ENCODE measurements at regions not wholly inside any gene's neighbourhood (a gene's known extent, or its start where the extent isn't known, plus 50 kb on each side); places are given as distances from the start of the nearest gene placed in this dataset.

- no peaks in the 10 kb centered on the region for H3K9me3 ChIP-seq
- ATAC-seq (replicated peaks in 1 of 4), result no peak
- WGBS (ENCODE audit: insufficient coverage), result 88% methylated on average over 4 of the region's 6 CpGs
Observed at GRCh38 chr13:26837997-26838396, 77.4 kb upstream of the GPR12 start.

GRCh38 chr13:26837102-26837501 lies 76.5 kb upstream of the GPR12 start:
- peaks cover 17 to 34% of the 10 kb centered on the region in 2 donors for H3K27me3 Mint-ChIP-seq
- WGBS (ENCODE audit: insufficient coverage), result 78% methylated on average over 3 of the region's 3 CpGs
- Histone ChIP-seq H3K27me3 (replicated peaks in 1 of 2; ENCODE audit: control insufficient read depth in 2 of 2, extremely low read depth in 1 of 2, insufficient read depth in 2 of 2, low read length in 1 of 2) (peaks cover 3 to 24% of the 10 kb centered on the region in 2 experiments), H3K9me3 (no peaks in the 10 kb centered on the region), H3K36me3 (ENCODE audit: control insufficient read depth in 2 of 2, extremely low read depth in 1 of 2, insufficient read depth in 1 of 2, low read length in 1 of 2) (no peaks in the 10 kb centered on the region), H3K4me3 (ENCODE audit: control insufficient read depth in 1 of 2, extremely low read depth in 1 of 2, low read length in 1 of 2) (no peak overlapping the region), H3K4me1 (ENCODE audit: control insufficient read depth in 1 of 2, extremely low read depth in 1 of 2, insufficient read depth in 2 of 2, low read length in 2 of 2) (no peaks in the 10 kb centered on the region), H3K27ac (ENCODE audit: low read length) (no peak overlapping the region)
- no peak overlapping the region for H3K4me3 Mint-ChIP-seq
- H3K9me3 Mint-ChIP-seq, result no peaks in the 10 kb centered on the region
- ATAC-seq (replicated peaks in 1 of 4) (no peak), DNase-seq (no peak)
- H3K36me3 Mint-ChIP-seq, result no peaks in the 10 kb centered on the region
- no peak overlapping the region for H3K27ac Mint-ChIP-seq
- ChIA-PET CTCF (interaction anchor here in 1 of 2 donors (0.5 to 0.6 kb wide), 2 partner anchors 15 to 876 kb away, joined by 3 to 4 read pairs; no protein-coding TSS in a partner anchor), POLR2A (no interaction called here)
- no peaks in the 10 kb centered on the region for H3K4me1 Mint-ChIP-seq

More at GRCh38 chr13:26837997-26838396, 77.4 kb upstream of the GPR12 start:
- H3K27me3 Mint-ChIP-seq, result peaks cover 16 to 33% of the 10 kb centered on the region in 2 donors
- no peaks in the 10 kb centered on the region for H3K9me3 Mint-ChIP-seq
- H3K4me1 ChIP-seq (ENCODE audit: control insufficient read depth in 1 of 2, extremely low read depth in 1 of 2, insufficient read depth in 2 of 2, low read length in 2 of 2), result no peaks in the 10 kb centered on the region
- DNase-seq, result no peak
- no peak overlapping the region for H3K27ac ChIP-seq (ENCODE audit: low read length)
- ChIA-PET CTCF (interaction anchor here in 1 of 2 donors (0.6 kb wide), 1 partner anchor 875 kb away, joined by 4 read pairs; no protein-coding TSS in a partner anchor), POLR2A (no interaction called here)
- no peak overlapping the region for H3K4me3 ChIP-seq (ENCODE audit: control insufficient read depth in 1 of 2, extremely low read depth in 1 of 2, low read length in 1 of 2)
- H3K4me3 Mint-ChIP-seq, result no peak overlapping the region
- no peaks in the 10 kb centered on the region for H3K36me3 ChIP-seq (ENCODE audit: control insufficient read depth in 2 of 2, extremely low read depth in 1 of 2, insufficient read depth in 1 of 2, low read length in 1 of 2)
- no peaks in the 10 kb centered on the region for H3K4me1 Mint-ChIP-seq
- no peak overlapping the region for H3K27ac Mint-ChIP-seq
- H3K27me3 ChIP-seq (replicated peaks in 1 of 2; ENCODE audit: control insufficient read depth in 2 of 2, extremely low read depth in 1 of 2, insufficient read depth in 2 of 2, low read length in 1 of 2), result peaks cover 3 to 24% of the 10 kb centered on the region in 2 experiments
- no peaks in the 10 kb centered on the region for H3K36me3 Mint-ChIP-seq

- Histone ChIP-seq H3K4me3 (ENCODE audit: control insufficient read depth in 1 of 2, extremely low read depth in 1 of 2, low read length in 1 of 2) (no peak overlapping the region), H3K4me1 (ENCODE audit: control insufficient read depth in 1 of 2, extremely low read depth in 1 of 2, insufficient read depth in 2 of 2, low read length in 2 of 2) (no peaks in the 10 kb centered on the region), H3K9me3 (no peaks in the 10 kb centered on the region), H3K36me3 (ENCODE audit: control insufficient read depth in 2 of 2, extremely low read depth in 1 of 2, insufficient read depth in 1 of 2, low read length in 1 of 2) (no peaks in the 10 kb centered on the region), H3K27me3 (replicated peaks in 1 of 2; ENCODE audit: control insufficient read depth in 2 of 2, extremely low read depth in 1 of 2, insufficient read depth in 2 of 2, low read length in 1 of 2) (peaks cover 3 to 24% of the 10 kb centered on the region in 2 experiments), H3K27ac (ENCODE audit: low read length) (no peak overlapping the region)
- POLR2A ChIA-PET, result no interaction called here
- no peak overlapping the region for H3K4me3 Mint-ChIP-seq
- peaks cover 21 to 36% of the 10 kb centered on the region in 2 donors for H3K27me3 Mint-ChIP-seq
- H3K4me1 Mint-ChIP-seq, result no peaks in the 10 kb centered on the region
- no peaks in the 10 kb centered on the region for H3K36me3 Mint-ChIP-seq
- H3K27ac Mint-ChIP-seq, result no peak overlapping the region
- ATAC-seq (replicated peaks in 1 of 4), result no peak
- CTCF ChIA-PET, result interaction anchor here in 1 of 2 donors (0.5 kb wide), 1 partner anchor 15 kb away, joined by 3 read pairs; no protein-coding TSS in a partner anchor
- H3K9me3 Mint-ChIP-seq, result no peaks in the 10 kb centered on the region
- DNase-seq, result no peak
Observed at GRCh38 chr13:26836626-26837025, 76.0 kb upstream of the GPR12 start.

- Histone ChIP-seq H3K4me1 (ENCODE audit: control insufficient read depth in 1 of 2, extremely low read depth in 1 of 2, insufficient read depth in 2 of 2, low read length in 2 of 2) (no peaks in the 10 kb centered on the region), H3K27ac (ENCODE audit: low read length) (no peak overlapping the region), H3K4me3 (ENCODE audit: control insufficient read depth in 1 of 2, extremely low read depth in 1 of 2, low read length in 1 of 2) (no peak overlapping the region), H3K36me3 (ENCODE audit: control insufficient read depth in 2 of 2, extremely low read depth in 1 of 2, insufficient read depth in 1 of 2, low read length in 1 of 2) (no peaks in the 10 kb centered on the region), H3K27me3 (replicated peaks in 1 of 2; ENCODE audit: control insufficient read depth in 2 of 2, extremely low read depth in 1 of 2, insufficient read depth in 2 of 2, low read length in 1 of 2) (peaks cover 0 to 31% of the 10 kb centered on the region in 2 experiments), H3K9me3 (no peaks in the 10 kb centered on the region)
- Mint-ChIP-seq H3K9me3 (no peaks in the 10 kb centered on the region), H3K27me3 (peaks cover 21 to 30% of the 10 kb centered on the region in 2 donors), H3K36me3 (no peaks in the 10 kb centered on the region), H3K4me3 (no peak overlapping the region), H3K4me1 (no peaks in the 10 kb centered on the region), H3K27ac (no peak overlapping the region)
- DNase-seq (no peak), ATAC-seq (replicated peaks in 1 of 4) (no peak)
- ChIA-PET CTCF (no interaction called here), POLR2A (no interaction called here)
- 37% methylated on average over 2 of the region's 4 CpGs for WGBS (ENCODE audit: insufficient coverage)
Observed at GRCh38 chr13:26834646-26835045, 74.1 kb upstream of the GPR12 start.

GRCh38 chr13:26831336-26831908 lies 70.8 kb upstream of the GPR12 start:
- ChIA-PET POLR2A (no interaction called here), CTCF (no interaction called here)
- H3K9me3 ChIP-seq, result no peaks in the 10 kb centered on the region
- WGBS (ENCODE audit: insufficient coverage), result 56% methylated on average over 4 of the region's 6 CpGs
- no peak overlapping the region for H3K27ac ChIP-seq (ENCODE audit: low read length)
- Mint-ChIP-seq H3K27ac (no peak overlapping the region), H3K9me3 (no peaks in the 10 kb centered on the region), H3K4me1 (no peaks in the 10 kb centered on the region), H3K27me3 (peaks cover 10 to 24% of the 10 kb centered on the region in 2 donors), H3K4me3 (no peak overlapping the region), H3K36me3 (no peaks in the 10 kb centered on the region)
- peaks cover 0 to 16% of the 10 kb centered on the region in 2 experiments for H3K27me3 ChIP-seq (replicated peaks in 1 of 2; ENCODE audit: control insufficient read depth in 2 of 2, extremely low read depth in 1 of 2, insufficient read depth in 2 of 2, low read length in 1 of 2)
- no peaks in the 10 kb centered on the region for H3K36me3 ChIP-seq (ENCODE audit: control insufficient read depth in 2 of 2, extremely low read depth in 1 of 2, insufficient read depth in 1 of 2, low read length in 1 of 2)
- DNase-seq (no peak), ATAC-seq (replicated peaks in 1 of 4) (no peak)
- H3K4me1 ChIP-seq (ENCODE audit: control insufficient read depth in 1 of 2, extremely low read depth in 1 of 2, insufficient read depth in 2 of 2, low read length in 2 of 2), result no peaks in the 10 kb centered on the region
- no peak overlapping the region for H3K4me3 ChIP-seq (ENCODE audit: control insufficient read depth in 1 of 2, extremely low read depth in 1 of 2, low read length in 1 of 2)

- DNase-seq (no peak), ATAC-seq (replicated peaks in 1 of 4) (no peak)
- H3K27ac Mint-ChIP-seq, result no peak overlapping the region
- no peaks in the 10 kb centered on the region for H3K36me3 Mint-ChIP-seq
- H3K27me3 Mint-ChIP-seq, result peaks cover 10 to 13% of the 10 kb centered on the region in 2 donors
- no peaks in the 10 kb centered on the region for H3K36me3 ChIP-seq (ENCODE audit: control insufficient read depth in 2 of 2, extremely low read depth in 1 of 2, insufficient read depth in 1 of 2, low read length in 1 of 2)
- H3K4me1 ChIP-seq (ENCODE audit: control insufficient read depth in 1 of 2, extremely low read depth in 1 of 2, insufficient read depth in 2 of 2, low read length in 2 of 2), result no peaks in the 10 kb centered on the region
- H3K4me1 Mint-ChIP-seq, result no peaks in the 10 kb centered on the region
- no peak overlapping the region for H3K27ac ChIP-seq (ENCODE audit: low read length)
- peaks cover 0 to 12% of the 10 kb centered on the region in 2 experiments for H3K27me3 ChIP-seq (replicated peaks in 1 of 2; ENCODE audit: control insufficient read depth in 2 of 2, extremely low read depth in 1 of 2, insufficient read depth in 2 of 2, low read length in 1 of 2)
- H3K9me3 ChIP-seq, result no peaks in the 10 kb centered on the region
- H3K4me3 Mint-ChIP-seq, result no peak overlapping the region
- no peaks in the 10 kb centered on the region for H3K9me3 Mint-ChIP-seq
- WGBS (ENCODE audit: insufficient coverage), result 90% methylated on average over 2 of the region's 4 CpGs
- ChIA-PET POLR2A (no interaction called here), CTCF (no interaction called here)
- no peak overlapping the region for H3K4me3 ChIP-seq (ENCODE audit: control insufficient read depth in 1 of 2, extremely low read depth in 1 of 2, low read length in 1 of 2)
Observed at GRCh38 chr13:26829716-26830115, 69.1 kb upstream of the GPR12 start.

GRCh38 chr13:26824581-26824980 lies 64.0 kb upstream of the GPR12 start:
- H3K4me3 Mint-ChIP-seq, result no peak overlapping the region
- no peaks in the 10 kb centered on the region for H3K36me3 Mint-ChIP-seq
- POLR2A ChIA-PET, result no interaction called here
- no peaks in the 10 kb centered on the region for H3K4me1 ChIP-seq (ENCODE audit: control insufficient read depth in 1 of 2, extremely low read depth in 1 of 2, insufficient read depth in 2 of 2, low read length in 2 of 2)
- no peak overlapping the region for H3K4me3 ChIP-seq (ENCODE audit: control insufficient read depth in 1 of 2, extremely low read depth in 1 of 2, low read length in 1 of 2)
- no peak overlapping the region for H3K27ac Mint-ChIP-seq
- no peaks in the 10 kb centered on the region for H3K36me3 ChIP-seq (ENCODE audit: control insufficient read depth in 2 of 2, extremely low read depth in 1 of 2, insufficient read depth in 1 of 2, low read length in 1 of 2)
- no peaks in the 10 kb centered on the region for H3K9me3 ChIP-seq
- DNase-seq (no peak), ATAC-seq (replicated peaks in 1 of 4) (no peak)
- CTCF ChIA-PET, result no interaction called here
- peaks cover 2 to 13% of the 10 kb centered on the region in 2 donors for H3K27me3 Mint-ChIP-seq
- H3K27me3 ChIP-seq (replicated peaks in 1 of 2; ENCODE audit: control insufficient read depth in 2 of 2, extremely low read depth in 1 of 2, insufficient read depth in 2 of 2, low read length in 1 of 2), result peaks cover 0 to 3% of the 10 kb centered on the region in 2 experiments
- H3K27ac ChIP-seq (ENCODE audit: low read length), result no peak overlapping the region
- 0% methylated on average over 1 of the region's 1 CpG for WGBS (ENCODE audit: insufficient coverage)
- no peaks in the 10 kb centered on the region for H3K9me3 Mint-ChIP-seq
- H3K4me1 Mint-ChIP-seq, result no peaks in the 10 kb centered on the region
